GM20000 (cell line): ENCODE measurements at regions not wholly inside any gene's neighbourhood (a gene's known extent, or its start where the extent isn't known, plus 50 kb on each side); places are given as distances from the start of the nearest gene placed in this dataset.

Experiments used
- DNase-seq: peaks from one replicate; pipeline ENCODE4 v3.0.0; 2012; ENCODE audit warnings: low spot score
- TF ChIP-seq, protein P1 (sequence below): IDR thresholded peaks from 2 replicates; pipeline ENCODE4 v1.5.1; 2012; ENCODE audit warnings: mild to moderate bottlenecking, control low read depth; ENCODE audit errors: extremely low read depth, missing control alignments

DNA sequence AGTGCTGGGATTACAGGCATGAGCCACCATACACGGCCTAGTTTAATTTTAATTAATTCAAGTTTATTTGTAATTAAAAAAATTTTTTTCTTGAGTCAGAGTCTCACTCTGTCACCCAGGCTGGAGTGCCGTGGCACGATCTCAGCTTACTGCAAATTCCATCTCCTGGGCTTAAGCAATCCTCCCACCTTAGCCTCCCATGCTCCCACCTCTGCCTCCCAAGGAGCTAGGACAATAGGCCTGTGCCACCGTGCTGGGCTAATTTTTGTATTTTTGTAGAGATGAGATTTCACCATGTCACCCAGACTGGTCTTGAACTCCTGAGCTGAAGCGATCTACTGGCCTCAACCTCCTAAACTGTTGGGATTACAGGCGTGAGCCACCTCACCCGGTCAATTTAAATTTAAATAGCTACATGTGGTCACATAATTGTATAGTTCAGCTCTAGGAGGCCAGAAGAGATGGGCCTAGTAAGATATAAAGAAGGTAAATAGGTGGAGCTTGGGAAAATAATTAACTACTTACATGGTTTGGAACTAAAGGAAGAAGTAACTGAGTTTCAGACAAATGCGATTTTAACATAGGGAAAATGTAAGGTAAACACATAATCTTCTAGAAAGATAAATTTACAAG lies 220.0 kb upstream of the CITED2 start:
- DNase-seq, result no peak
- TF ChIP-seq, protein P1, sequence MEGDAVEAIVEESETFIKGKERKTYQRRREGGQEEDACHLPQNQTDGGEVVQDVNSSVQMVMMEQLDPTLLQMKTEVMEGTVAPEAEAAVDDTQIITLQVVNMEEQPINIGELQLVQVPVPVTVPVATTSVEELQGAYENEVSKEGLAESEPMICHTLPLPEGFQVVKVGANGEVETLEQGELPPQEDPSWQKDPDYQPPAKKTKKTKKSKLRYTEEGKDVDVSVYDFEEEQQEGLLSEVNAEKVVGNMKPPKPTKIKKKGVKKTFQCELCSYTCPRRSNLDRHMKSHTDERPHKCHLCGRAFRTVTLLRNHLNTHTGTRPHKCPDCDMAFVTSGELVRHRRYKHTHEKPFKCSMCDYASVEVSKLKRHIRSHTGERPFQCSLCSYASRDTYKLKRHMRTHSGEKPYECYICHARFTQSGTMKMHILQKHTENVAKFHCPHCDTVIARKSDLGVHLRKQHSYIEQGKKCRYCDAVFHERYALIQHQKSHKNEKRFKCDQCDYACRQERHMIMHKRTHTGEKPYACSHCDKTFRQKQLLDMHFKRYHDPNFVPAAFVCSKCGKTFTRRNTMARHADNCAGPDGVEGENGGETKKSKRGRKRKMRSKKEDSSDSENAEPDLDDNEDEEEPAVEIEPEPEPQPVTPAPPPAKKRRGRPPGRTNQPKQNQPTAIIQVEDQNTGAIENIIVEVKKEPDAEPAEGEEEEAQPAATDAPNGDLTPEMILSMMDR, result no peak

DNA sequence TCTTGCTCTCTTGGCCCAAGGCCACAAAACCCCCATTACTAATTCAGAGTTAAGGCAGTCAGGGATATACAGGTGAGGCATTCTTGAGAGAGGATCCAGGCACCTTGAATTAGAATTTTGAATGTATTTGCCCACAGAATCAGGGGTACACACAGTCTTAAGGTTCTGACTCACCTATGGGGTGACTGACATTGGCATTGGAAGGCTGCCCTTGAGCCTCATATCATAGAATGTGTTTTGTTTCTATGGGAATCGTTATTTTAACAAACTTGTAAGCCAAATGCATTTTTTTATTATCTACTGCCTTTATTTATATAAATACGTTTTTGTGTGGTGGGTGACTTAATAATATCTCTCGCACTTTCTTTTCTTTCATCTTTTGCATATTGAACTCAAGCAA lies 218.6 kb upstream of the CITED2 start:
- TF ChIP-seq, protein P1, result no peak

DNA sequence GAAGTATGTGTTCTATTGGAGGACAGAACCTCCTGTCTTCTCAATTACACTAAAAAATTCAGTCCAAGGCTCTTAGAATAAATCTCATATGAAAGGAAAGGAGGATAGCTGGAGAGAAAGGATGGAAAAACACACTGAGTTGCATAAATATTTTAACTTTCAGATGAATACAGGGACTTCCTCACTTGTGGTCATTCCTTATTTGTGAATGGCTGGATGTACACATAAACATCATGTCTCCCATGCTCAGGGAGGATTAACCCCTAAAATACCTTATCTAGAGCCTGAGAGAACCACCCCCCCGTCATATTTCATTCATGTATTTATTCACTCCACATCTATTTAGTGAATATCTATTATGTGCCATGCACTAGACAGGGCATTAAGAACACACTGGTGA lies 217.6 kb upstream of the CITED2 start:
- no peak for DNase-seq
- TF ChIP-seq, protein P1, result no peak

More for the DNA sequence above, 218.6 kb upstream of the CITED2 start:
- no peak for DNase-seq

DNA sequence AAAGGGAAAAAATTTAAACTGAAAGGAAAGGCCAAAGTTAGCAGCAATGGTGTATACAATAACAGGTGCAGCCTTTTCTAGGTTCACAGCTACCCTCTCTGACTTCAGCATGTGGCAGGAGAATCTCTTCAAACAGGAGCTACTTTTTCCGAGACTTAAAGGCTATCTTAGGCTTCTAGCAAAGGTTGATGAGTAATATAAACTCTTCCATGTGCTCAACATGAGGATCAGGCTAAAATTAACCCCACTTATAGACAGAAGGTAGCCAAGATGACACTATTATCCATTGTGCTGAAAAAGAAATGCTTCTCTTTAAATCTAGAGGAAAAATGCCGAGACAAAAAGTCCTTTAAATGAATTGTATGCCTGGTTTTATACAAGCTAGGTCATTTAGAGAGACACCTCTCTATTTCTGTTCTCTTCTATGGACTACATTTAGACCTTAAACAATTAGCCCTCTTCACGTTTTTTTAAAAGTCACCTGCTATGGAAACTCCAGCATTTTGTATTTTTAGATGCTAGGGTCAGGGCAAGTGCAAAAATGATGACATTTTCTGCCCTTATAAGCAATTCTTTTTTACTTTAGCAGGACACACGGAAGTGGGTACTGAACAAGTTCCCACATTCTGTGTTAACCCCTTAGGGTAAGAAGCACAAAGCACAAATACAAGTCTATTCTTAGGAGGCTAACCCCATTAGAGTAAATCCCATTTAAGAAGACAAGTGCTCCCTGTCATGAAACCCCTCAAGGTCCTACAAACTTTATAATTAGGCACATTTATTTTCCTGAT lies 216.8 kb upstream of the CITED2 start:
- TF ChIP-seq, protein P1, result no peak

DNA sequence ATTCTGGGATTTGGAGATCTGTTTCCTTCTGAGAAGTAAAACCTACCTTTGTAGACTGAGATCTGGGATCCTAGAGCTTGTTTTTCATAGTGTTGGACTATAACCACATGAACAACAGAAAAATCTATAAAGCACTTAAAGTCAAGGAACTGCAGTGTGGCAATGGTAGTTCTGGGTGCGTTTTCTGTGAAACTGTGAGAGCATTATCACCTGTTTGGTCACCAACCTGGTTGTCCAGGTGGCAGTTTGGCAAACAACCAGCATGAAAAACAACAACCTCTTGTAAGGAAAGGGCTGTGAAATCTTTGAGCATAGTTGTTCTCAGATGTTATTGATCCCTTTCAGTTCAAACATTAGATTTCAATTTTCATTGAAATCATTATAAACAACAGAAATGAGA lies 215.8 kb upstream of the CITED2 start:
- TF ChIP-seq, protein P1, result no peak
- DNase-seq, result no peak

More for the DNA sequence above, 216.8 kb upstream of the CITED2 start:
- no peak for DNase-seq

DNA sequence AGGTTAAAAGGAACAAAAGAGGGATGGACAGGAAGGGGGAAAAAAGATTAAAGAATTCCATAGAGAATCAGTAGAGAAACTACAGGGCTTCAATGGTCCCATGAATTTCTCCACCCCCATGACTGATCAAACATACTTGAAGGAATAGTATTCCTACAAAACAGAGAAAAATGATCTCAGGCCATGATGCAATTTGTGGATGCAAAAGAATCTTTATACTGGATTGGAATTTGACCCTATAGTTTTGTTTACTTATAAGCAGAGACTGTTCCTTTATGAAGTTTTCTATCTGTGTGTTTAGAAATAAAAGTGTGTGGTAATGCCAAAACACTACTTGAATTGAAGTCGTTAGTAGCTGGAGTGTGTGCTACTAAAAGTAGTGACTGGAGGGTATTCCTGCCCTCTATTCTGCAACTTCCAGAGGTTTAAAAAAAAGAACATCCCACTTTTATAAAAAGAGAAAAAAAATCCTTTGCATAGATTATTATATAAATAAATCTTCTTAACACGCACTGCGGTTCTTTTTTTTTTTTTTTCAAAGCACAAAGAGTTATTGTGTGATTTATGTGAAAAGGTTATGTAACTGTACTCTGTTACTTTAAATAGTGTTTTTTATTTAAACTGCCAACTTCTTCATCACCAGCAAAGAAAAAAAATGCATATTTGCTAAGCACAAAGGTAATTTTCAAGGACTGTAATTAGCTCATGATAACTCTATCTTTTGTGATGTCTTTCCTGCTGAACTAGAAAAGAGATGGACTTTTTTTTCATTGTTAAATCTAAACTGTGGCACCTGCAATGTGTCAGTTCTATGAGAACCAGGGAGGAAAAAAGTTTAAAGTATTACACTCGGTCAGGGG lies 214.5 kb upstream of the CITED2 start:
- TF ChIP-seq, protein P1, result no peak
- DNase-seq, result no peak
